Choroid plexus epithelial cell (primary cell): ENCODE measurements at regions not wholly inside any gene's neighbourhood (a gene's known extent, or its start where the extent isn't known, plus 50 kb on each side); places are given as distances from the start of the nearest gene placed in this dataset.
A peak's percentile ranks its signal among the peaks of the same experiment; 100 is the strongest.
"Not testable (repeated sequence)": the region's sequence is repeated elsewhere in the genome, so short reads cannot be mapped to it uniquely, and the experiment has no call there.

Experiments
- DNase-seq: peaks from one replicate; pipeline ENCODE4 v3.0.0-alpha.2; 2010; ENCODE audit warnings: low read depth
- H3K4me3 ChIP-seq: 2 replicates; pipeline ENCODE4 v1.5.1; 2011; ENCODE audit warnings: low read depth, mild to moderate bottlenecking, control low read depth, low read length, moderate library complexity
- CTCF ChIP-seq: conservative IDR thresholded peaks from 2 replicates; pipeline ENCODE4 v1.5.1; 2011; ENCODE audit warnings: low read depth, mild to moderate bottlenecking, control low read depth, inconsistent platforms, low read length, moderate library complexity

DNA sequence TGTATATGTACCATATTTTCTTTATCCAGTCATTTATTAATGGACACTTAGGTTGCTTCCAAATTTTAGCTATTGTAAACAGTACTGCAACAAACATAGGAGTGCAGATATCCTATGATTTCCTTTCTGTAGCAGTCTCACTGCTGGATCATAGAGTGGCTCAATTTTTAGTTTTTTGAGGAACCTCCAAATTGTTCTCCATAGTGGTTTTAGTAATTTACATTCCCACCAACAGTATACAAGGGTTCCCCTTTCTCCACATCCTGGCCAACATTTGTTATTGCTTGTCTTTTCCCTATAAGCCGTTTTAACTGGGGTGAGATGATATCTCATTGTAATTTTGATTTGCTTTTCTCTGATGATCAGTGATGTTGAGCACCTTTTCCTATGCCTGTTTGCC, 114.3 kb downstream of the TMEM17 start:
- H3K4me3 ChIP-seq: no peak overlapping the region
- no peak for DNase-seq
- no peak for TF ChIP-seq CTCF

DNA sequence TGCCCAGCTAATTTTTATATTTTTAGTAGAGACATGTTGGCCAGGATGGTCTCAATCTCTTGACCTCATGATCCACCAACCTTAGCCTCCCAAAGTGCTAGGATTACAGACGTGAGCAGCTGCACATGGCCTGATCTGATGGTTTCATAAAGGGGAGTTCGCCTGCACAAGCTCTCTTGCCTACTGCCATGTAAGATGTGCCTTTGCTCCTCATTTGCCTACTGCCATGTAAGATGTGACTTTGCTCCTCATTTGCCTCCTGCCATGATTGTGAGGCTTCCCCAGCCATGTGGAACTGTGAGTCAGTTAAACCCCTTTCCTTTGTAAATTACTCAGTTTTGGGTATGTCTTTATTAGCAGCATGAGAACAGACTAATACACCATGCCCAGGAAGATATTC, 119.6 kb downstream of the TMEM17 start:
- DNase-seq, H3K4me3 ChIP-seq: not testable (repeated sequence)

GRCh38 chr2:62383846-62384245, 122.1 kb downstream of the TMEM17 start:
- H3K4me3 ChIP-seq: no peak overlapping the region
- TF ChIP-seq CTCF: no peak
- peak; percentile 13 for DNase-seq

GRCh38 chr2:62382757-62383156, 123.2 kb downstream of the TMEM17 start:
- no peak overlapping the region for H3K4me3 ChIP-seq
- no peak for TF ChIP-seq CTCF
- peak; percentile 76 for DNase-seq

DNA sequence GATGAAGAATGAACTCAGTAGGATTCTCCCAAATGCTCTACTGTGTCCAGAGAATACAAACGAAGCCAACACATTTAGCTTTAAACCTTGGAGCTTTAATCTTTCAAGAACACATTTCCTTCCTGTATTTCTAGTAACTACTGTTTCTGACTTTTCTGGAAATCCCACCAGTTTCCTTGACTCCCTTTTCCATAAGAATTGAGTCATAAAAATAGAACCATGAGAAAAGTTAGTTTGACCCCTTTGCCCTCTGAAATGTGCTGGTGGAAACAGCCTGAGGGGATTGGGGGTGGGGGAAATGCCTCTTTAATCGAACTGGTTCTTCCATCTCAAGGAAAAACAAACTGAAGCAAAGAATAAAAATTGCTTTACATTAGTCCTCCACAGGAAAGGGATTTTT, 123.9 kb downstream of the TMEM17 start:
- no peak for TF ChIP-seq CTCF
- H3K4me3 ChIP-seq: no peak overlapping the region
- DNase-seq: no peak

DNA sequence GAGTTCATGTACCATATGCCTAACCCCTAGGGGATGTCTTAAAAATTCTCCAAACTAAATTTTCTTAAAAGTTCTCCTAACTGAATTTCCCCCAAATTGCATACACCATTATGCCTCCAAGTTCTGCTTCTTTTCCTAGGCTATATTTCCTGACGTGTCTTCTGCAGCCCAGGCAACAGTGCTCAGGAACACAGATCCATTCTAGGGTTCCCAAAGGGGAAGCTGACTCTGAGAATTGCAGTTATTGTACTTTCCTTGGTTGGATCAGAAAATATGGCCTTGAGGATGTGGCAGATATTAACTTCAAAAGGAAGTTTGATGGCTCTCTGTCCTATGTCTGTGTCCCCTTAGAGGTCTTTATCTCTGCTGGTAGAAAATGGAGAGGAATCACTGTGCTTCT, 124.3 kb downstream of the TMEM17 start:
- TF ChIP-seq CTCF: no peak
- no peak for DNase-seq
- H3K4me3 ChIP-seq: no peak overlapping the region

DNA sequence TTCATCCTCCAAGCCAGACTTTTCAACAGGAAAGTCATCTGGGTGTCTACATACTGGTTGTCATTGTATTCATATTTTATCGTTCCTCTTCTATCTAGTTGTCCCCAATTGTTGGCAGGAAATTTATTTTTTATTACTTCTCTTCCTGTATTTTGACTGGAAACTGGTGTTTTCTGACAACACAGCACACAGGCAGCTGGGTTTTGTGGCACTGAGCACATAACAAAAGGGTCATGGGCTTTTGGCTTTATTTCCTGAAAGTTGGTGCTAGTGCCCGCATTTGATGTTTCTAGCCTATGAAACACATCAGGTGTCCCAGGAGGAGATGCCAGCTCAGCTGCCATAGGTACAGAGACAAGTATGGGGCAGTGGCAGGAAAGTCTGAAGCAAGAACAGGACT, 126.4 kb downstream of the TMEM17 start:
- H3K4me3 ChIP-seq: no peak overlapping the region
- TF ChIP-seq CTCF: no peak
- DNase-seq: no peak

- no peak for DNase-seq
- TF ChIP-seq CTCF: no peak
Observed at GRCh38 chr2:62375113-62375420, 130.9 kb downstream of the TMEM17 start.

More at GRCh38 chr2:62375113-62375420, 130.9 kb downstream of the TMEM17 start:
- H3K4me3 ChIP-seq: no peak overlapping the region
